ENCODE measurements at regions not wholly inside any gene's neighbourhood (a gene's known extent, or its start where the extent isn't known, plus 50 kb on each side); places are given as distances from the start of the nearest gene placed in this dataset.

DNA sequence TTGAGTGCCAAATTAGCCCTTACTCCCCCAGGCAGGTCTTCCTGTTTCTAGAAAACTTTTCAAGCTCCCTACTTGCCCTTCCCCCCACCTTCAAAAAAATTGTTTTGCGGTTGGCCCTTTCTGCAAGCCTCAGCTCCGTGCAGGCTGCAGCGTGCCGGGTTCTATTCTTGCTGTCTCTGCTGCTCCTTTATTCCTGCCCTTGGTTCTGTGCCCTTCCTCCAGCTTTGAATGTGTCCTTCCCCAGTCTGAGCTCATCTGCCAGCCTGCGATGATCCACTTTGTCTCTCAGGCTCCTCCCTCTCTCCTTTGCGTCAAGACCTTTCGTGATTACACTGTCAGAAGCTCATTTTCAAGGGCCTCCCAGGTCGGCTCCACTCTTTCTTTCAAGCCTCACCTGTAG, 98.6 kb downstream of the IRF2BPL start:
- H3K27ac ChIP-seq (ENCODE audit: low read depth, low read length, poor library complexity, severe bottlenecking): no peak overlapping the region
- CTCF ChIA-PET: interaction anchor here (0.6 kb wide), 1 partner anchor 42 kb away, joined by 4 read pairs; no protein-coding TSS in a partner anchor
- no peaks in the 10 kb centered on the region for H3K27me3 ChIP-seq (replicated peaks; ENCODE audit: insufficient read depth, low read depth, low read length, poor library complexity)
- H3K4me1 ChIP-seq (ENCODE audit: insufficient read depth, low read length, poor library complexity, severe bottlenecking): peaks cover 19% of the 10 kb centered on the region
- DNase-seq (ENCODE audit: low spot score): no peak
- H3K9me3 ChIP-seq (ENCODE audit: low read depth, low read length, poor library complexity, severe bottlenecking): no peaks in the 10 kb centered on the region
- POLR2A ChIA-PET (ENCODE audit: low non-redundant PET): no interaction called here
- TF ChIP-seq, protein P1, sequence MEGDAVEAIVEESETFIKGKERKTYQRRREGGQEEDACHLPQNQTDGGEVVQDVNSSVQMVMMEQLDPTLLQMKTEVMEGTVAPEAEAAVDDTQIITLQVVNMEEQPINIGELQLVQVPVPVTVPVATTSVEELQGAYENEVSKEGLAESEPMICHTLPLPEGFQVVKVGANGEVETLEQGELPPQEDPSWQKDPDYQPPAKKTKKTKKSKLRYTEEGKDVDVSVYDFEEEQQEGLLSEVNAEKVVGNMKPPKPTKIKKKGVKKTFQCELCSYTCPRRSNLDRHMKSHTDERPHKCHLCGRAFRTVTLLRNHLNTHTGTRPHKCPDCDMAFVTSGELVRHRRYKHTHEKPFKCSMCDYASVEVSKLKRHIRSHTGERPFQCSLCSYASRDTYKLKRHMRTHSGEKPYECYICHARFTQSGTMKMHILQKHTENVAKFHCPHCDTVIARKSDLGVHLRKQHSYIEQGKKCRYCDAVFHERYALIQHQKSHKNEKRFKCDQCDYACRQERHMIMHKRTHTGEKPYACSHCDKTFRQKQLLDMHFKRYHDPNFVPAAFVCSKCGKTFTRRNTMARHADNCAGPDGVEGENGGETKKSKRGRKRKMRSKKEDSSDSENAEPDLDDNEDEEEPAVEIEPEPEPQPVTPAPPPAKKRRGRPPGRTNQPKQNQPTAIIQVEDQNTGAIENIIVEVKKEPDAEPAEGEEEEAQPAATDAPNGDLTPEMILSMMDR (conservative IDR thresholded peaks at IDR 0.05; ENCODE audit: low read depth, low read length): no peak
- no TSS peak for BruUV-seq (replicated peaks)
- intact Hi-C loops (cut with micrococcal nuclease; ENCODE audit: unreplicated experiment): no loop called here
- no peaks in the 10 kb centered on the region for H3K36me3 ChIP-seq (ENCODE audit: insufficient read depth, low read length, poor library complexity, severe bottlenecking)
- H3K4me3 ChIP-seq (ENCODE audit: low read depth, low read length, poor library complexity, severe bottlenecking): no peak overlapping the region

DNA sequence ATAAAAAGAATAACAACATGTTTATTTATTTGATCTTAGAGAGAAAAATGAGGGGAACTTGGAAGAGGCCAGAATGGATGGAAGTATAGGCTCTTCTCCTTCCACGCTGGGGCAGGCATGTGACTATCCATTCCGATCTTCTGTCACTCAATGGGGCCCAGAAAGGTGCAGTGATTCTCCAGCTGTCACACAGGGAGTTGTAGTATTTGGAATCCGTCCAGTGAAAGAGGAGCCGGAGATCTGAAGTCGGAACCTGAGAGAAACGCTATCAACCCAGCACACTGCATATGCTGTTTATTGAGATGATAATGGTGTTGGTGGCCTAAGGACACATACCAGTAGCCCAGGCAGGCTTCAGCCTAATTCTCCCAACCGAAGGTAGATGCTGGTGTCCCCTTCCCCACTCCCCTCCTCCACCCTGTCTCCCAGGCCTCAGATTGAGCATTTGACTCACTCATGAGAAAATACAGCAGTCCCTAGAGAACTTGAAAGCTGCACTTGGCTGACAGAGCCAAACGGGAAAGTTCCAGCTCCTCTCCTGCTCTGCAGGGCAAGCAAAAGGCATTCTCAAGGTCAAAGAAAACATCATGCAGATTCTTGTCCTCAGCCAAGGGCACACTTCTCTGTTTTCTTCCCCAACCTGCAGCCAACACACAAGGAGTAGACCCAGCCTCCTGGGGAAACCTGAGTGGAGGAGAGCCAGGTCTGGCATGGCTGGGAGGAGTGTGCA, 100.4 kb downstream of the IRF2BPL start:
- ChIA-PET POLR2A (ENCODE audit: low non-redundant PET) (no interaction called here), CTCF (no interaction called here)
- TF ChIP-seq EZH2 (IDR thresholded peaks at IDR 0.05; ENCODE audit: borderline replicate concordance, low read depth, low read length, poor library complexity, severe bottlenecking): no peak
- TF ChIP-seq, protein P1 (conservative IDR thresholded peaks at IDR 0.05; ENCODE audit: low read depth, low read length): no peak
- Histone ChIP-seq H3K4me3 (ENCODE audit: low read depth, low read length, poor library complexity, severe bottlenecking) (no peak overlapping the region), H3K27me3 (replicated peaks; ENCODE audit: insufficient read depth, low read depth, low read length, poor library complexity) (no peaks in the 10 kb centered on the region), H3K36me3 (ENCODE audit: insufficient read depth, low read length, poor library complexity, severe bottlenecking) (no peaks in the 10 kb centered on the region), H3K27ac (ENCODE audit: low read depth, low read length, poor library complexity, severe bottlenecking) (peak overlapping the region; percentile 0), H3K9me3 (ENCODE audit: low read depth, low read length, poor library complexity, severe bottlenecking) (no peaks in the 10 kb centered on the region), H3K4me1 (ENCODE audit: insufficient read depth, low read length, poor library complexity, severe bottlenecking) (peaks cover 37% of the 10 kb centered on the region)
- intact Hi-C loops (cut with micrococcal nuclease; ENCODE audit: unreplicated experiment): loop anchor here (1.0 kb wide), 1 partner anchor 19 kb away; no protein-coding TSS in a partner anchor
- DNase-seq (ENCODE audit: low spot score): no peak
- no TSS peak for BruUV-seq (replicated peaks)

DNA sequence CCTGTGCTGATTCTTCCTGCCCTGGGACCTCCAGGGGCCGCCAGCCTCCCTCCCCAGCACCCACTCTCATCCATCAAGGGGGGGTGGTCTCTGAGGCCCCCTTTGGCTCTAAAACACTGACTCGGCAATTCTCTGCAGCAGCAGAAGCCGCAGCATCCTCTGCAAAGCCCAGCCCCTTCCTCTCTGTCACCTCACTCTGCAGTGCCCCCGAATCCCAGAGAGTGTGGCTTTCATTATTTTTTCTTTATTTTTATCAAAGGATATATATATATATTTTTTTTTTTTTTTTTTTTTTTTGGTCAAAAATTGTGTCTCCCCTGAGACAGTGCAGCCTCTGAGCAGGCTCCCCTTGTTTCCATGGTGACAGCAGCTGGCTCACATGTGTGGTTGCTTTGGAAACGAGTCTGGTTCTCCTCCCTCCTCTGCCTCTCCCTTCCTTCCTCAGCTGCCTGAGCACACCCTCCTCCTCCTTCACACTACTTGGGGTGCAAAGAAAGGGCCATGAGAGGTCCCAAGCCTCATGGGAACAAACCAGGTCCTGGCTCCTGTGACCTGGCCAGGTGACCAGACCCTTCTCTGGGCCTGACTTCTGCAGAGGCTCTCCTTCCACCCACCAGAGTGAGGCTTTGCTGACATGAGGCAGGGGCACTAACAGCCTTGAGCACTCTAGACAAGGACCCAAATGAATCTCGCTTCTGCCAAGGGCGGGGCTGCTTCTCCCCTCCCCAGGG, 100.5 kb downstream of the LRRC74A start:
- TF ChIP-seq, protein P1 (conservative IDR thresholded peaks at IDR 0.05; ENCODE audit: low read depth, low read length): no peak
- no peak for TF ChIP-seq EZH2 (IDR thresholded peaks at IDR 0.05; ENCODE audit: borderline replicate concordance, low read depth, low read length, poor library complexity, severe bottlenecking)
- CTCF ChIA-PET: no interaction called here
- Histone ChIP-seq H3K4me1 (ENCODE audit: insufficient read depth, low read length, poor library complexity, severe bottlenecking) (peaks cover 52% of the 10 kb centered on the region), H3K27ac (ENCODE audit: low read depth, low read length, poor library complexity, severe bottlenecking) (no peak overlapping the region), H3K36me3 (ENCODE audit: insufficient read depth, low read length, poor library complexity, severe bottlenecking) (no peaks in the 10 kb centered on the region), H3K27me3 (replicated peaks; ENCODE audit: insufficient read depth, low read depth, low read length, poor library complexity) (no peaks in the 10 kb centered on the region), H3K9me3 (ENCODE audit: low read depth, low read length, poor library complexity, severe bottlenecking) (no peaks in the 10 kb centered on the region), H3K4me3 (ENCODE audit: low read depth, low read length, poor library complexity, severe bottlenecking) (no peak overlapping the region)
- DNase-seq (ENCODE audit: low spot score): peak; percentile 78
- no TSS peak for BruUV-seq (replicated peaks)
- POLR2A ChIA-PET (ENCODE audit: low non-redundant PET): no interaction called here
- intact Hi-C loops (cut with micrococcal nuclease; ENCODE audit: unreplicated experiment): loop anchor here (1.0 kb wide), 1 partner anchor 21 kb away; no protein-coding TSS in a partner anchor

Data from A673 (cell line).